MCF 10A (cell line): ENCODE measurements at regions not wholly inside any gene's neighbourhood (a gene's known extent, or its start where the extent isn't known, plus 50 kb on each side); places are given as distances from the start of the nearest gene placed in this dataset.

Source experiments
- BruUV-seq: library from RNA; stranded (reverse); fragments of 400-500 nt; replicated peaks from 2 replicates; lab custom pipeline; 2021; lab: Mats Ljungman, UMichigan
- CTCF ChIA-PET: fragments of 300-600 bp; sonication (Branson Sonifier 250); formaldehyde crosslinking; extraction: SDS; loops from one replicate; lab custom pipeline; 2021; ENCODE audit warnings: antibody characterized with exemption, inconsistent platforms; lab: Yijun Ruan, JAX
- POLR2A ChIA-PET: fragments of 300-600, 350-650 bp; sonication (Branson Sonifier 250); formaldehyde crosslinking; extraction: SDS; loops from one replicate; lab custom pipeline; 2020; ENCODE audit warnings: antibody characterized with exemption, inconsistent platforms; lab: Yijun Ruan, JAX
- DNase-seq: peaks from one replicate; pipeline ENCODE4 v3.0.0-alpha.2; 2018; ENCODE audit not compliant: unreplicated experiment
- H3K27ac Mint-ChIP-seq: one replicate; pipeline ENCODE4 v1.8.0; 2022; ENCODE audit warnings: mild to moderate bottlenecking, low read depth, mixed read lengths; ENCODE audit not compliant: unreplicated experiment
- H3K27me3 Mint-ChIP-seq: one replicate; pipeline ENCODE4 v1.8.0; 2022; ENCODE audit warnings: mixed read lengths; ENCODE audit not compliant: insufficient read depth, unreplicated experiment
- H3K36me3 Mint-ChIP-seq: one replicate; pipeline ENCODE4 v1.8.0; 2022; ENCODE audit warnings: mild to moderate bottlenecking, moderate library complexity, mixed read lengths; ENCODE audit not compliant: insufficient read depth, unreplicated experiment
- H3K4me1 Mint-ChIP-seq: one replicate; pipeline ENCODE4 v1.8.0; 2022; ENCODE audit warnings: mixed read lengths; ENCODE audit not compliant: insufficient read depth, unreplicated experiment
- H3K4me3 Mint-ChIP-seq: one replicate; pipeline ENCODE4 v1.8.0; 2022; ENCODE audit warnings: mild to moderate bottlenecking, moderate library complexity, mixed read lengths; ENCODE audit not compliant: unreplicated experiment
- H3K9me3 Mint-ChIP-seq: one replicate; pipeline ENCODE4 v1.8.0; 2022; ENCODE audit warnings: mixed read lengths; ENCODE audit not compliant: unreplicated experiment
- CTCF ChIP-seq: fragments of 200-600 bp; IDR thresholded peaks from one replicate; pipeline ENCODE4 v1.8.0; 2022; ENCODE audit warnings: antibody characterized with exemption, mild to moderate bottlenecking; ENCODE audit not compliant: unreplicated experiment
- intact Hi-C: fragments of 100-400 bp; cut with micrococcal nuclease; formaldehyde crosslinking; loops from 2 replicates; pipeline ENCODE4 v1.14.1; 2022

DNA sequence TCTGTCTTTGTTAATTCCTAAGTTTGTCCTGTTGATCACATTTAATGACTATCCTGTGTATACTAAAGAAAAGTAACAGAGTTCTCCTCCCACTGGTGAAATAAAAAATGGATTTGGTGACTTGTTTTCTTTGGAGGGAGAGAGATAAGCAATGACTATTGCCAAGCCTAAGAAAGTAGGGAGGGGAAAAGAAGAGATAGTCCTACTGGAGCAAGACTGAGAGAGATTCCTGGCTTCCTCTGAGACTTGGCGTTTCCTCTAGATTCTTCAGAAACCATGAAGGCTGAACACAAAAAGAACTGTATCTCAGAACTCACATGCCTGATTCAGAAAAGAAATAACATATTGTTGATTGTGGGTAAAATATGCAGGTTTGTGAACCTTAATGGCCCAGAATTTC lies 406.5 kb downstream of the FOXO1 start:
- peaks cover 10% of the 10 kb centered on the region for H3K4me1 Mint-ChIP-seq
- DNase-seq, result no peak
- ChIA-PET POLR2A (interaction anchor here (1.3 to 2.7 kb wide), 3 partner anchors 11 to 13 kb away, joined by 3 to 9 read pairs (median 5); no protein-coding TSS in a partner anchor), CTCF (no interaction called here)
- H3K9me3 Mint-ChIP-seq, result no peaks in the 10 kb centered on the region
- intact Hi-C loops, result loop anchor here (10.0 kb wide), 1 partner anchor 55 kb away; no protein-coding TSS in a partner anchor
- H3K27ac Mint-ChIP-seq, result no peak overlapping the region
- H3K27me3 Mint-ChIP-seq, result no peaks in the 10 kb centered on the region
- no peaks in the 10 kb centered on the region for H3K36me3 Mint-ChIP-seq
- TF ChIP-seq CTCF, result no peak
- BruUV-seq, result no TSS peak
- H3K4me3 Mint-ChIP-seq, result no peak overlapping the region

- peaks cover 10% of the 10 kb centered on the region for H3K4me1 Mint-ChIP-seq
- DNase-seq, result no peak
- no peaks in the 10 kb centered on the region for H3K27me3 Mint-ChIP-seq
- no peaks in the 10 kb centered on the region for H3K9me3 Mint-ChIP-seq
- no peak for TF ChIP-seq CTCF
- H3K4me3 Mint-ChIP-seq, result no peak overlapping the region
- no TSS peak for BruUV-seq
- ChIA-PET CTCF (interaction anchor here (0.5 kb wide), 1 partner anchor 233 kb away, joined by 3 read pairs; no protein-coding TSS in a partner anchor), POLR2A (interaction anchor here (1.3 to 1.4 kb wide), 2 partner anchors 9 to 11 kb away, joined by 3 to 5 read pairs; no protein-coding TSS in a partner anchor)
- no peaks in the 10 kb centered on the region for H3K36me3 Mint-ChIP-seq
- no peak overlapping the region for H3K27ac Mint-ChIP-seq
- intact Hi-C loops, result no loop called here
Observed at GRCh38 chr13:40261336-40261735, 405.1 kb downstream of the FOXO1 start.

GRCh38 chr13:40261947-40262346 lies 404.5 kb downstream of the FOXO1 start:
- no peak for DNase-seq
- H3K27me3 Mint-ChIP-seq, result no peaks in the 10 kb centered on the region
- CTCF ChIA-PET, result no interaction called here
- H3K36me3 Mint-ChIP-seq, result no peaks in the 10 kb centered on the region
- BruUV-seq, result no TSS peak
- H3K4me3 Mint-ChIP-seq, result no peak overlapping the region
- H3K4me1 Mint-ChIP-seq, result peaks cover 10% of the 10 kb centered on the region
- H3K27ac Mint-ChIP-seq, result peak overlapping the region; percentile 17
- intact Hi-C loops, result no loop called here
- H3K9me3 Mint-ChIP-seq, result no peaks in the 10 kb centered on the region
- POLR2A ChIA-PET, result no interaction called here
- no peak for TF ChIP-seq CTCF

GRCh38 chr13:40269086-40269485 lies 397.4 kb downstream of the FOXO1 start:
- peaks cover 25% of the 10 kb centered on the region for H3K4me1 Mint-ChIP-seq
- no peak for TF ChIP-seq CTCF
- CTCF ChIA-PET, result no interaction called here
- H3K9me3 Mint-ChIP-seq, result no peaks in the 10 kb centered on the region
- intact Hi-C loops, result no loop called here
- no peaks in the 10 kb centered on the region for H3K27me3 Mint-ChIP-seq
- H3K4me3 Mint-ChIP-seq, result no peak overlapping the region
- POLR2A ChIA-PET, result interaction anchor here (1.0 to 4.3 kb wide), 2 partner anchors 140 to 209 kb away, joined by 3 to 37 read pairs; no protein-coding TSS in a partner anchor
- BruUV-seq, result no TSS peak
- H3K27ac Mint-ChIP-seq, result no peak overlapping the region
- no peak for DNase-seq
- no peaks in the 10 kb centered on the region for H3K36me3 Mint-ChIP-seq
